Spleen (tissue), 11 donors: ENCODE measurements at regions not wholly inside any gene's neighbourhood (a gene's known extent, or its start where the extent isn't known, plus 50 kb on each side); places are given as distances from the start of the nearest gene placed in this dataset.

Experiments used
- DNase-seq: peaks from one replicate; pipeline ENCODE4 v3.0.0-alpha.2; 2020
- H3K27ac ChIP-seq, 8 donors: fragments of 200-600 bp; sonication (generic) in 7 of 8; 1 replicate in 4 of 8; 2 replicates in 4 of 8; pipeline versions ENCODE4 v1.5.0 to v1.8.0; 2016 to 2021; ENCODE audit warnings: inconsistent platforms in 4 of 8, mild to moderate bottlenecking in 4 of 8, moderate library complexity in 1 of 8
- H3K27me3 ChIP-seq, 7 donors: fragments of 200-600 bp; sonication (generic) in 6 of 7; replicated peaks in 1 of 7; 1 replicate in 4 of 7; 2 replicates in 3 of 7; pipeline versions ENCODE4 v1.5.0 to v1.8.0; 2016 to 2021; ENCODE audit warnings: inconsistent platforms in 3 of 7, mild to moderate bottlenecking in 1 of 7
- H3K36me3 ChIP-seq, 6 donors: fragments of 200-600 bp; sonication (generic) in 5 of 6; 1 replicate in 4 of 6; 2 replicates in 2 of 6; pipeline versions ENCODE4 v1.5.0 to v1.8.0; 2016 to 2021; ENCODE audit warnings: inconsistent platforms in 2 of 6
- H3K4me1 ChIP-seq, 6 donors: fragments of 200-600 bp; sonication (generic) in 5 of 6; 1 replicate in 3 of 6; 2 replicates in 3 of 6; pipeline versions ENCODE4 v1.5.0 to v1.8.0; 2016 to 2021; ENCODE audit warnings: inconsistent platforms in 3 of 6
- H3K4me3 ChIP-seq, 8 donors: fragments of 200-600 bp; sonication (generic) in 7 of 8; 1 replicate in 4 of 8; 2 replicates in 4 of 8; pipeline versions ENCODE4 v1.5.0 to v1.8.0; 2016 to 2021; ENCODE audit warnings: inconsistent platforms in 4 of 8, mild to moderate bottlenecking in 4 of 8, moderate library complexity in 2 of 8
- H3K9me3 ChIP-seq, 8 donors: fragments of 200-600 bp; sonication (generic) in 7 of 8; 1 replicate in 4 of 8; 2 replicates in 4 of 8; pipeline versions ENCODE4 v1.5.0 to v1.8.0; 2016 to 2021; ENCODE audit warnings: inconsistent platforms in 4 of 8
- POLR2A ChIP-seq, 3 donors: fragments of 450-650 bp; IDR thresholded peaks; one replicate each; pipeline ENCODE4 v1.5.1; 2017; ENCODE audit warnings: antibody characterized with exemption in 3 of 3, mild to moderate bottlenecking in 1 of 3
- POLR2AphosphoS5 ChIP-seq, 3 donors: sonication (generic); formaldehyde crosslinking; IDR thresholded peaks; one replicate each; pipeline ENCODE4 v1.5.1; 2017; ENCODE audit warnings: antibody characterized with exemption in 3 of 3
- WGBS, 5 donors: extraction: QIAGEN DNeasy Blood & Tissue Kit in 3 of 5; methylation state at CpG; one replicate each; pipeline versions ENCODE4 v1.1.5 to v1.1.7; 2013 to 2018; 5-methylcytosine and 5-hydroxymethylcytosine counted together
- intact Hi-C: fragments of 100-400 bp; cut with DNase I; formaldehyde crosslinking; loops from one replicate; pipeline ENCODE4 v1.15.0; 2023; ENCODE audit warnings: low total_unique reads
- TF ChIP-seq, protein P1 (sequence below), 11 experiments: fragments of 200-600 bp in 7 of 11; fragments of 450-650 bp in 4 of 11; sonication (generic) in 4 of 11; IDR thresholded peaks in 8 of 11; conservative IDR thresholded peaks in 3 of 11; 1 replicate in 7 of 11; 2 replicates in 4 of 11; pipeline versions ENCODE4 v1.4.0 to v1.8.0; 2016 to 2021; ENCODE audit warnings: antibody characterized with exemption in 11 of 11, inconsistent platforms in 4 of 11, mild to moderate bottlenecking in 1 of 11
- donor health status: healthy with polysubstance abuse.
- donor health status: DM: no; HTN: no; CAD: no; lungs with moderate emphysema.
- donor health status: DM: no; HTN: no; CAD: no.
- donor health status: Bipolar disorder and iron deficiency.
- donor health status: healthy.
- donor health status: DM: no; HTN: no; CAD: no.
- donor health status: DM: yes; HTN: yes; CAD: no.

DNA sequence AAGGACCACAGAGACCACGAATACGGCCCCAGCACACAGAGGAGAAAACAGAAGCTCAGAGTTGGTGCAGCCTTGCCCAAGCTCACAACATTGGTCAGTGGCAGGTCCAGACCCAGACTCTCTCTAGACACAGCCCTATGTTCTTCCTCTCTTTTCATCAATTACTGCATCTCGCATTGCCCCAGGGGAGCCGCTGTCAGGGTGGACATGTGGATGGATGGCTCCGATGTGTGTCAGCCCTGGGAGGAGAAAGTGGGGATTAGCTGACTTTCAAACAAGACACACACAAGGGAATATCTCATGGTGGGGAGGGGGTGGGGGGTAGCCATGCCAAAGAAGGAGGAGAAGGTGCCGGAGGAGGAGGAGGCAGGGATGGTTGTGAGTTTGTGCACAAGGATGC is 556.8 kb downstream of the NPHP4 start:
- Histone ChIP-seq H3K9me3 (peaks cover 0 to 38% (median 27%) of the 10 kb centered on the region in 8 donors), H3K4me3 (no peak overlapping the region), H3K36me3 (no peaks in the 10 kb centered on the region), H3K27ac (no peak overlapping the region), H3K4me1 (peaks cover 0 to 6% (median 0%) of the 10 kb centered on the region in 6 donors), H3K27me3 (peaks cover 0 to 47% (median 0%) of the 10 kb centered on the region in 7 donors)
- WGBS, 5 donors, result 88 to 98% (median 90%) methylated on average over 6 of the region's 6 CpGs
- TF ChIP-seq POLR2A (IDR thresholded peaks at IDR 0.05), result no peak
- TF ChIP-seq, protein P1, sequence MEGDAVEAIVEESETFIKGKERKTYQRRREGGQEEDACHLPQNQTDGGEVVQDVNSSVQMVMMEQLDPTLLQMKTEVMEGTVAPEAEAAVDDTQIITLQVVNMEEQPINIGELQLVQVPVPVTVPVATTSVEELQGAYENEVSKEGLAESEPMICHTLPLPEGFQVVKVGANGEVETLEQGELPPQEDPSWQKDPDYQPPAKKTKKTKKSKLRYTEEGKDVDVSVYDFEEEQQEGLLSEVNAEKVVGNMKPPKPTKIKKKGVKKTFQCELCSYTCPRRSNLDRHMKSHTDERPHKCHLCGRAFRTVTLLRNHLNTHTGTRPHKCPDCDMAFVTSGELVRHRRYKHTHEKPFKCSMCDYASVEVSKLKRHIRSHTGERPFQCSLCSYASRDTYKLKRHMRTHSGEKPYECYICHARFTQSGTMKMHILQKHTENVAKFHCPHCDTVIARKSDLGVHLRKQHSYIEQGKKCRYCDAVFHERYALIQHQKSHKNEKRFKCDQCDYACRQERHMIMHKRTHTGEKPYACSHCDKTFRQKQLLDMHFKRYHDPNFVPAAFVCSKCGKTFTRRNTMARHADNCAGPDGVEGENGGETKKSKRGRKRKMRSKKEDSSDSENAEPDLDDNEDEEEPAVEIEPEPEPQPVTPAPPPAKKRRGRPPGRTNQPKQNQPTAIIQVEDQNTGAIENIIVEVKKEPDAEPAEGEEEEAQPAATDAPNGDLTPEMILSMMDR (IDR thresholded peaks at IDR 0.05 in 8 of 11, conservative IDR thresholded peaks at IDR 0.05 in 3 of 11), result no peak
- TF ChIP-seq POLR2AphosphoS5 (IDR thresholded peaks at IDR 0.05), result no peak
- DNase-seq, result no peak
- intact Hi-C loops, result no loop called here

- Histone ChIP-seq H3K4me3 (no peak overlapping the region), H3K27me3 (peaks cover 0 to 66% (median under 1%) of the 10 kb centered on the region in 7 donors), H3K27ac (no peak overlapping the region), H3K36me3 (no peaks in the 10 kb centered on the region), H3K9me3 (peaks cover 0 to 9% (median 2%) of the 10 kb centered on the region in 8 donors), H3K4me1 (peaks cover 0 to 6% (median 0%) of the 10 kb centered on the region in 6 donors)
- DNase-seq, result no peak
- WGBS, 5 donors, result 65 to 81% (median 76%) methylated on average over 2 to 5 of the region's 5 CpGs
- TF ChIP-seq POLR2AphosphoS5 (IDR thresholded peaks at IDR 0.05), result no peak
- TF ChIP-seq POLR2A (IDR thresholded peaks at IDR 0.05), result no peak
- TF ChIP-seq, protein P1 (IDR thresholded peaks at IDR 0.05 in 8 of 11, conservative IDR thresholded peaks at IDR 0.05 in 3 of 11), result no peak
- intact Hi-C loops, result no loop called here
Observed at GRCh38 chr1:5432436-5432835, 559.8 kb downstream of the NPHP4 start.

- Histone ChIP-seq H3K9me3 (no peaks in the 10 kb centered on the region), H3K27me3 (peaks cover 0 to 77% (median 3%) of the 10 kb centered on the region in 7 donors)
- TF ChIP-seq POLR2AphosphoS5 (IDR thresholded peaks at IDR 0.05), result no peak
- no peak for TF ChIP-seq POLR2A (IDR thresholded peaks at IDR 0.05)
- TF ChIP-seq, protein P1 (IDR thresholded peaks at IDR 0.05 in 8 of 11, conservative IDR thresholded peaks at IDR 0.05 in 3 of 11), result no peak
Observed at GRCh38 chr1:5430911-5431697, 561.1 kb downstream of the NPHP4 start.

GRCh38 chr1:5430136-5430535 is 562.1 kb downstream of the NPHP4 start:
- Histone ChIP-seq H3K9me3 (no peaks in the 10 kb centered on the region), H3K4me3 (no peak overlapping the region), H3K27ac (no peak overlapping the region), H3K36me3 (no peaks in the 10 kb centered on the region), H3K4me1 (peaks cover 0 to 6% (median 0%) of the 10 kb centered on the region in 6 donors), H3K27me3 (peaks cover 0 to 85% (median 3%) of the 10 kb centered on the region in 7 donors)
- intact Hi-C loops, result no loop called here
- TF ChIP-seq, protein P1 (IDR thresholded peaks at IDR 0.05 in 8 of 11, conservative IDR thresholded peaks at IDR 0.05 in 3 of 11), result no peak
- no peak for TF ChIP-seq POLR2A (IDR thresholded peaks at IDR 0.05)
- TF ChIP-seq POLR2AphosphoS5 (IDR thresholded peaks at IDR 0.05), result no peak
- DNase-seq, result no peak
- WGBS, 5 donors, result 61 to 87% (median 80%) methylated on average over 4 of the region's 4 CpGs

More at GRCh38 chr1:5430911-5431697, 561.1 kb downstream of the NPHP4 start:
- intact Hi-C loops, result no loop called here
- Histone ChIP-seq H3K4me3 (no peak overlapping the region), H3K27ac (no peak overlapping the region), H3K36me3 (no peaks in the 10 kb centered on the region), H3K4me1 (peaks cover 0 to 6% (median 0%) of the 10 kb centered on the region in 6 donors)
- DNase-seq, result no peak
- 51 to 65% (median 61%) methylated on average over 15 of the region's 15 CpGs for WGBS, 5 donors
